ENCODE measurements at regions not wholly inside any gene's neighbourhood (a gene's known extent, or its start where the extent isn't known, plus 50 kb on each side); places are given as distances from the start of the nearest gene placed in this dataset.

DNA sequence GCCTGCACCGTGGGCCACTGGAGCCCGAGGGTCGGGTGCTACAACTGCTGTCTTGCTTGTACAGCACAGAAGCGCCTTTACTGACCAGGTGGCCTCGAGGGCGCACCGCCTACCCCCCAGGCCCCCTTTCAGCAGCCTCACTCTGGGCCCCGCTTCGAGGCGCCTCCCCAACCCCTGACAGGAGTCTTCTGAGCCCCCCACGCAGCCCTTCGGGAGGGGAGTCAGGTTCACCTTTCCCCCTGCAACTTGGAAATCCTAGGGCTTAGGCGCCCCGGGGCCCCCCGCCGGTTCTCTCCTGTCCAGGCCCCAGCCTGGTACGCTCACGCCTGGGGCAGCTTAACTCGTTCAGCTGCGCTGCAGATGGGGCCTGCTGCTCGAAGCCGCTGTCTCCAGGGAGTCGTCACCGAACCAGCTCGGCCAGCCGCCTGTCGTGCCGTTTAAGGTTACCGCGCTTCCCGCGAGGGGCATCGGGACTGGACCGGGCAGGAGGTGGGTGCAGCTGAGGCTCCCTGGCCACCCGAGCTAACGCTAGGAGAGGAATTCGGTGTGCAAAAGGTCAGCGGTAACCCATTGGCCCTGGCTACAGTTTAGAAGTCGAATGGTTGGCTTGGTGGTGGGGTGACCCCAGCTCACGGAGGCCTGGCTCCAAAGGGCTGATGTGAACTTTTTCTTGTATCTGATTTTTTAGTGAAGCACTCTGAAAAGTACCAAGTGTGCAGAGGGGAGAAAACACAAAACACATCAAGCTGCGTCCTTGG lies 58.9 kb upstream of the BCOR start:
- Histone ChIP-seq H2AFZ (ENCODE audit: low read depth, low read length, severe bottlenecking) (no peak overlapping the region), H3K9me2 (replicated peaks; ENCODE audit: insufficient read depth, low read length) (no peaks in the 10 kb centered on the region), H3K27ac (ENCODE audit: low read depth, low read length) (no peak overlapping the region), H3K79me2 (ENCODE audit: insufficient read depth, low read length) (no peaks in the 10 kb centered on the region), H3K4me2 (ENCODE audit: low read depth, low read length, poor library complexity, severe bottlenecking) (no peak overlapping the region), H3K27me3 (ENCODE audit: low read length) (no peaks in the 10 kb centered on the region), H3K9ac (ENCODE audit: low read length) (no peak overlapping the region), H3K36me3 (ENCODE audit: low read length) (no peaks in the 10 kb centered on the region), H4K20me1 (ENCODE audit: low read depth, low read length) (no peaks in the 10 kb centered on the region), H3K4me3 (ENCODE audit: insufficient read depth, low read length, poor library complexity, severe bottlenecking) (no peak overlapping the region), H3K9me3 (ENCODE audit: insufficient read depth, low read length) (no peaks in the 10 kb centered on the region), H3F3A (ENCODE audit: insufficient read depth) (no peaks in the 10 kb centered on the region)
- TF ChIP-seq, protein P1, sequence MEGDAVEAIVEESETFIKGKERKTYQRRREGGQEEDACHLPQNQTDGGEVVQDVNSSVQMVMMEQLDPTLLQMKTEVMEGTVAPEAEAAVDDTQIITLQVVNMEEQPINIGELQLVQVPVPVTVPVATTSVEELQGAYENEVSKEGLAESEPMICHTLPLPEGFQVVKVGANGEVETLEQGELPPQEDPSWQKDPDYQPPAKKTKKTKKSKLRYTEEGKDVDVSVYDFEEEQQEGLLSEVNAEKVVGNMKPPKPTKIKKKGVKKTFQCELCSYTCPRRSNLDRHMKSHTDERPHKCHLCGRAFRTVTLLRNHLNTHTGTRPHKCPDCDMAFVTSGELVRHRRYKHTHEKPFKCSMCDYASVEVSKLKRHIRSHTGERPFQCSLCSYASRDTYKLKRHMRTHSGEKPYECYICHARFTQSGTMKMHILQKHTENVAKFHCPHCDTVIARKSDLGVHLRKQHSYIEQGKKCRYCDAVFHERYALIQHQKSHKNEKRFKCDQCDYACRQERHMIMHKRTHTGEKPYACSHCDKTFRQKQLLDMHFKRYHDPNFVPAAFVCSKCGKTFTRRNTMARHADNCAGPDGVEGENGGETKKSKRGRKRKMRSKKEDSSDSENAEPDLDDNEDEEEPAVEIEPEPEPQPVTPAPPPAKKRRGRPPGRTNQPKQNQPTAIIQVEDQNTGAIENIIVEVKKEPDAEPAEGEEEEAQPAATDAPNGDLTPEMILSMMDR (IDR thresholded peaks at IDR 0.05; ENCODE audit: insufficient read depth, low read length, poor library complexity, severe bottlenecking), result no peak
- no peak for TF ChIP-seq EZH2phosphoT487 (conservative IDR thresholded peaks at IDR 0.05; ENCODE audit: low read length)

GRCh38 chrX:40155589-40156469 lies 58.1 kb upstream of the BCOR start:
- H3K9me3 ChIP-seq (ENCODE audit: insufficient read depth, low read length), result no peaks in the 10 kb centered on the region
- H2AFZ ChIP-seq (ENCODE audit: low read depth, low read length, severe bottlenecking), result no peak overlapping the region
- no peaks in the 10 kb centered on the region for H3K9me2 ChIP-seq (replicated peaks; ENCODE audit: insufficient read depth, low read length)
- no peak for TF ChIP-seq EZH2phosphoT487 (conservative IDR thresholded peaks at IDR 0.05; ENCODE audit: low read length)
- TF ChIP-seq, protein P1 (IDR thresholded peaks at IDR 0.05; ENCODE audit: insufficient read depth, low read length, poor library complexity, severe bottlenecking), result no peak
- no peaks in the 10 kb centered on the region for H3F3A ChIP-seq (ENCODE audit: insufficient read depth)
- H3K36me3 ChIP-seq (ENCODE audit: low read length), result no peaks in the 10 kb centered on the region
- no peaks in the 10 kb centered on the region for H3K79me2 ChIP-seq (ENCODE audit: insufficient read depth, low read length)
- H3K9ac ChIP-seq (ENCODE audit: low read length), result no peak overlapping the region
- H3K27me3 ChIP-seq (ENCODE audit: low read length), result no peaks in the 10 kb centered on the region
- no peak overlapping the region for H3K4me2 ChIP-seq (ENCODE audit: low read depth, low read length, poor library complexity, severe bottlenecking)
- H4K20me1 ChIP-seq (ENCODE audit: low read depth, low read length), result no peaks in the 10 kb centered on the region
- H3K27ac ChIP-seq (ENCODE audit: low read depth, low read length), result no peak overlapping the region
- H3K4me3 ChIP-seq (ENCODE audit: insufficient read depth, low read length, poor library complexity, severe bottlenecking), result no peak overlapping the region

DNA sequence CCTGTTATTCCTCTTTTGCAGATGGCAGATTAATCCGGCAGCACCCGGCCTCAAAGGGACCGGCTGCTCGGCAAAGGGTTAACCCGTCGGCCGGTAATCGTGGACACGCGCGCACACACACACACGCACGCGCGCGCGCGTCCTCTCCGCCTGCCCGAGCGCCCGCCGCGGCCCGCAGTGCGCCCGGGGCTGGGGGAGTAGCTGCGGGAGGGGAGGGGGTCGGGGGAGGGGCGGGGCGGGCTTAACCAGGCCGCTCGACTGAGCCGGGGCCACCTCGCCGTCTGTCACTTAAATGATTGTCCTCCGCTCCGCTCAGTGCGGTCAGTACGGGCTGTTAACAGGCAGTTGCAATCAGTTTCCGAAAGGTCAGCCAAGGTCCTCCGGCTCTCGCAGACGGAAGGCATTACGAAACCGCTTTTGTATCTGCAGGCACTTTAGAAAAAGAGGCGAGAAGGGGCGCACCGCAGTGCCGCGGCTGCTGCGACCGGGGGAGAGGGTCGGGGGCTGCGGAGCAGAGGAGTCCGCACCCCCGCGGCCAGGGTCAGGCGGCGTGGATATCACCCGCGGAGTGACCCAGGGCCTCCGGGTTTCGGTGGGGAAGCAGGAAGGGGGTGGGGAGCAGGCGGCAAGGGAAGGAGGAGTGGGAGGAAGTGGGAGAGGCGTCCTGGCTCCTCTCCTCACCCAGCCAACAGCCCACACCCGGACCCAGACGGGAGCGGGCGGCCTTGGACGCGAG lies 57.3 kb upstream of the BCOR start:
- H3K27me3 ChIP-seq (ENCODE audit: low read length), result no peaks in the 10 kb centered on the region
- no peak overlapping the region for H2AFZ ChIP-seq (ENCODE audit: low read depth, low read length, severe bottlenecking)
- H3K79me2 ChIP-seq (ENCODE audit: insufficient read depth, low read length), result no peaks in the 10 kb centered on the region
- H3K4me3 ChIP-seq (ENCODE audit: insufficient read depth, low read length, poor library complexity, severe bottlenecking), result no peak overlapping the region
- no peaks in the 10 kb centered on the region for H3F3A ChIP-seq (ENCODE audit: insufficient read depth)
- TF ChIP-seq EZH2phosphoT487 (conservative IDR thresholded peaks at IDR 0.05; ENCODE audit: low read length), result no peak
- TF ChIP-seq, protein P1 (IDR thresholded peaks at IDR 0.05; ENCODE audit: insufficient read depth, low read length, poor library complexity, severe bottlenecking), result no peak
- H3K9me3 ChIP-seq (ENCODE audit: insufficient read depth, low read length), result no peaks in the 10 kb centered on the region
- no peaks in the 10 kb centered on the region for H3K36me3 ChIP-seq (ENCODE audit: low read length)
- H3K9ac ChIP-seq (ENCODE audit: low read length), result no peak overlapping the region
- H3K4me2 ChIP-seq (ENCODE audit: low read depth, low read length, poor library complexity, severe bottlenecking), result peak overlapping the region; percentile 62
- no peaks in the 10 kb centered on the region for H4K20me1 ChIP-seq (ENCODE audit: low read depth, low read length)
- H3K27ac ChIP-seq (ENCODE audit: low read depth, low read length), result no peak overlapping the region
- no peaks in the 10 kb centered on the region for H3K9me2 ChIP-seq (replicated peaks; ENCODE audit: insufficient read depth, low read length)

Measured in SU-DHL-6 (cell line).